Breast epithelium (tissue), 4 donors: ENCODE measurements at regions not wholly inside any gene's neighbourhood (a gene's known extent, or its start where the extent isn't known, plus 50 kb on each side); places are given as distances from the start of the nearest gene placed in this dataset.

Source experiments
- DNase-seq, 2 donors: peaks; one replicate each; pipeline ENCODE4 v3.0.0-alpha.2; 2019; ENCODE audit warnings: low spot score in 2 of 2
- H3K27ac ChIP-seq, 2 donors: fragments of 200-600 bp; sonication (generic) in 1 of 2; one replicate each; pipeline ENCODE4 v1.5.1; 2016 to 2019; ENCODE audit warnings: mild to moderate bottlenecking in 1 of 2
- H3K27me3 ChIP-seq, 2 donors: fragments of 200-600 bp; sonication (generic) in 1 of 2; one replicate each; pipeline versions ENCODE4 v1.5.1 to v1.6.0; 2017 to 2019; ENCODE audit warnings: control low read depth in 1 of 2, mild to moderate bottlenecking in 1 of 2
- H3K36me3 ChIP-seq: fragments of 200-600 bp; one replicate; pipeline ENCODE4 v1.5.1; 2019
- H3K4me1 ChIP-seq, 2 donors: fragments of 200-600 bp; sonication (generic); one replicate each; pipeline ENCODE4 v1.5.1; 2016 to 2019; ENCODE audit warnings: control low read depth in 1 of 2
- H3K4me3 ChIP-seq, 3 donors: fragments of 200-600 bp; sonication (generic); 1 replicate in 2 of 3; 2 replicates in 1 of 3; pipeline ENCODE4 v1.5.1; 2016 to 2019; ENCODE audit warnings: mild to moderate bottlenecking in 3 of 3, moderate library complexity in 2 of 3
- H3K9me3 ChIP-seq, 2 donors: fragments of 200-600 bp; sonication (generic) in 1 of 2; one replicate each; pipeline ENCODE4 v1.5.1; 2016 to 2019; ENCODE audit warnings: control low read depth in 1 of 2
- CTCF ChIP-seq, 3 donors: fragments of 450-650 bp; IDR thresholded peaks; one replicate each; pipeline ENCODE4 v1.5.1; 2016 to 2017; ENCODE audit warnings: antibody characterized with exemption in 3 of 3, mild to moderate bottlenecking in 3 of 3, moderate library complexity in 3 of 3
- POLR2A ChIP-seq: fragments of 450-650 bp; IDR thresholded peaks from one replicate; pipeline ENCODE4 v1.6.1; 2016; ENCODE audit warnings: antibody characterized with exemption, mild to moderate bottlenecking, moderate library complexity
- POLR2AphosphoS5 ChIP-seq, 3 donors: sonication (generic); formaldehyde crosslinking; IDR thresholded peaks; one replicate each; pipeline ENCODE4 v1.6.1; 2017; ENCODE audit warnings: antibody characterized with exemption in 3 of 3
- intact Hi-C: fragments of 100-400 bp; cut with DNase I; formaldehyde crosslinking; loops from one replicate; pipeline ENCODE4 v1.15.1; 2023; ENCODE audit warnings: low total_unique reads

GRCh38 chr3:86645756-86646155 lies 345.2 kb downstream of the VGLL3 start:
- intact Hi-C loops: no loop called here
- Histone ChIP-seq H3K27me3 (no peaks in the 10 kb centered on the region), H3K4me1 (no peaks in the 10 kb centered on the region), H3K4me3 (no peak overlapping the region), H3K36me3 (no peaks in the 10 kb centered on the region), H3K9me3 (no peaks in the 10 kb centered on the region), H3K27ac (no peak overlapping the region)
- TF ChIP-seq POLR2A: no peak
- no peak for TF ChIP-seq POLR2AphosphoS5 (IDR thresholded peaks at IDR 0.05)
- TF ChIP-seq CTCF (IDR thresholded peaks at IDR 0.05): no peak
- no peak for DNase-seq

GRCh38 chr3:86634361-86634760 lies 356.6 kb downstream of the VGLL3 start:
- Histone ChIP-seq H3K27me3 (no peaks in the 10 kb centered on the region), H3K9me3 (peaks cover 0 to 6% of the 10 kb centered on the region in 2 donors), H3K4me1 (no peaks in the 10 kb centered on the region), H3K27ac (no peak overlapping the region), H3K4me3 (no peak overlapping the region), H3K36me3 (no peaks in the 10 kb centered on the region)
- no peak for TF ChIP-seq POLR2A
- no peak for TF ChIP-seq CTCF (IDR thresholded peaks at IDR 0.05)
- no peak for TF ChIP-seq POLR2AphosphoS5 (IDR thresholded peaks at IDR 0.05)
- intact Hi-C loops: no loop called here
- no peak for DNase-seq

GRCh38 chr3:86629511-86629910 lies 361.4 kb downstream of the VGLL3 start:
- Histone ChIP-seq H3K27me3 (no peaks in the 10 kb centered on the region), H3K36me3 (no peaks in the 10 kb centered on the region), H3K9me3 (no peaks in the 10 kb centered on the region), H3K27ac (no peak overlapping the region), H3K4me1 (no peaks in the 10 kb centered on the region), H3K4me3 (no peak overlapping the region)
- DNase-seq: no peak
- no peak for TF ChIP-seq POLR2A
- TF ChIP-seq POLR2AphosphoS5 (IDR thresholded peaks at IDR 0.05): no peak
- no peak for TF ChIP-seq CTCF (IDR thresholded peaks at IDR 0.05)
- intact Hi-C loops: no loop called here

- DNase-seq: no peak
- TF ChIP-seq POLR2A (no peak), POLR2AphosphoS5 (IDR thresholded peaks at IDR 0.05) (no peak), CTCF (IDR thresholded peaks at IDR 0.05) (no peak)
- intact Hi-C loops: no loop called here
Measured at GRCh38 chr3:86624192-86624591, 366.8 kb downstream of the VGLL3 start.

GRCh38 chr3:86618706-86619105 lies 372.2 kb downstream of the VGLL3 start:
- H3K4me3 ChIP-seq: no peak overlapping the region
- TF ChIP-seq POLR2A (no peak), POLR2AphosphoS5 (IDR thresholded peaks at IDR 0.05) (no peak), CTCF (IDR thresholded peaks at IDR 0.05) (no peak)
- no peak for DNase-seq
- no peaks in the 10 kb centered on the region for H3K36me3 ChIP-seq
- H3K4me1 ChIP-seq: no peaks in the 10 kb centered on the region
- H3K27me3 ChIP-seq: no peaks in the 10 kb centered on the region
- intact Hi-C loops: no loop called here
- H3K9me3 ChIP-seq: peaks cover 0 to 26% of the 10 kb centered on the region in 2 donors
- no peak overlapping the region for H3K27ac ChIP-seq

More at GRCh38 chr3:86624192-86624591, 366.8 kb downstream of the VGLL3 start:
- H3K4me3 ChIP-seq: no peak overlapping the region
- H3K4me1 ChIP-seq: no peaks in the 10 kb centered on the region
- no peak overlapping the region for H3K27ac ChIP-seq
- H3K36me3 ChIP-seq: no peaks in the 10 kb centered on the region
- no peaks in the 10 kb centered on the region for H3K27me3 ChIP-seq
- peaks cover 0 to 1% of the 10 kb centered on the region in 2 donors for H3K9me3 ChIP-seq
